Mesenchymal stem cell (in vitro differentiated cells and primary cell): ENCODE measurements at regions not wholly inside any gene's neighbourhood (a gene's known extent, or its start where the extent isn't known, plus 50 kb on each side); places are given as distances from the start of the nearest gene placed in this dataset.

ENCODE experiments used
- DNase-seq: peaks from one replicate; pipeline ENCODE4 v3.0.0-alpha.2; 2013
- H2AFZ ChIP-seq: one replicate; pipeline ENCODE4 v1.6.1; 2013; ENCODE audit warnings: low read depth, mild to moderate bottlenecking, control low read depth, inconsistent platforms, low read length, moderate library complexity
- H2AK5ac ChIP-seq: 2 replicates; pipeline ENCODE4 v1.6.1; 2013; ENCODE audit warnings: low read length, moderate library complexity, mild to moderate bottlenecking, inconsistent platforms; ENCODE audit not compliant: severe bottlenecking
- H2BK120ac ChIP-seq: one replicate; pipeline ENCODE4 v1.6.1; 2013; ENCODE audit warnings: low read depth, mild to moderate bottlenecking, inconsistent platforms, low read length, moderate library complexity
- H2BK12ac ChIP-seq, 2 experiments: one replicate each; pipeline ENCODE4 v1.6.1; 2013; ENCODE audit warnings: inconsistent platforms in 2 of 2, low read length in 2 of 2, mild to moderate bottlenecking in 2 of 2, moderate library complexity in 2 of 2, control low read depth in 1 of 2
- H2BK15ac ChIP-seq: one replicate; pipeline ENCODE4 v1.6.1; 2013; ENCODE audit warnings: mild to moderate bottlenecking, low read depth, inconsistent platforms; ENCODE audit not compliant: poor library complexity, severe bottlenecking
- H2BK5ac ChIP-seq: 2 replicates; pipeline ENCODE4 v1.6.1; 2013; ENCODE audit warnings: low read depth, mild to moderate bottlenecking, low read length, control low read depth, inconsistent platforms; ENCODE audit not compliant: poor library complexity, severe bottlenecking
- H3K14ac ChIP-seq, 2 experiments: one replicate each; pipeline ENCODE4 v1.6.1; 2013; ENCODE audit warnings: inconsistent platforms in 2 of 2, low read length in 2 of 2, control low read depth in 1 of 2, mild to moderate bottlenecking in 1 of 2, moderate library complexity in 1 of 2
- H3K18ac ChIP-seq, 2 experiments: one replicate each; pipeline ENCODE4 v1.6.1; 2013; ENCODE audit warnings: inconsistent platforms in 2 of 2, low read length in 2 of 2, control low read depth in 1 of 2, low read depth in 1 of 2, mild to moderate bottlenecking in 1 of 2
- H3K23ac ChIP-seq, 2 experiments: one replicate each; pipeline ENCODE4 v1.6.1; 2013; ENCODE audit warnings: inconsistent platforms in 2 of 2, low read length in 2 of 2, mild to moderate bottlenecking in 2 of 2, moderate library complexity in 2 of 2, control low read depth in 1 of 2
- H3K27ac ChIP-seq: 2 replicates; pipeline ENCODE4 v1.5.1; 2013; ENCODE audit warnings: mild to moderate bottlenecking, moderate library complexity, low read length, control low read depth, inconsistent platforms; ENCODE audit not compliant: poor library complexity, severe bottlenecking
- H3K27me3 ChIP-seq, 2 experiments: 2 replicates each; pipeline versions ENCODE4 v1.6.1 to v1.7.0; 2013; ENCODE audit warnings: low read length in 2 of 2, mild to moderate bottlenecking in 2 of 2, moderate library complexity in 2 of 2, control low read depth in 1 of 2, inconsistent platforms in 1 of 2; ENCODE audit not compliant: control insufficient read depth in 1 of 2, insufficient read depth in 1 of 2
- H3K36me3 ChIP-seq, 2 experiments: 2 replicates each; pipeline versions ENCODE4 v1.6.1 to v1.7.0; 2013; ENCODE audit warnings: low read length in 2 of 2, control low read depth in 1 of 2, inconsistent platforms in 1 of 2, low read depth in 1 of 2, mild to moderate bottlenecking in 1 of 2; ENCODE audit not compliant: insufficient read depth in 2 of 2, control insufficient read depth in 1 of 2
- H3K4ac ChIP-seq, 2 experiments: one replicate each; pipeline ENCODE4 v1.6.1; 2013; ENCODE audit warnings: inconsistent platforms in 2 of 2, low read length in 2 of 2, mild to moderate bottlenecking in 2 of 2, moderate library complexity in 2 of 2, control low read depth in 1 of 2, low read depth in 1 of 2
- H3K4me1 ChIP-seq: 2 replicates; pipeline ENCODE4 v1.6.1; 2013; ENCODE audit warnings: low read depth, low read length, control low read depth; ENCODE audit not compliant: control insufficient read depth, insufficient read depth
- H3K4me2 ChIP-seq: 2 replicates; pipeline ENCODE4 v1.6.1; 2013; ENCODE audit warnings: low read length, mild to moderate bottlenecking, inconsistent platforms; ENCODE audit not compliant: poor library complexity, severe bottlenecking
- H3K4me3 ChIP-seq, 2 experiments: 2 replicates each; pipeline versions ENCODE4 v1.5.1 to v1.7.0; 2013; ENCODE audit warnings: low read length in 2 of 2, mild to moderate bottlenecking in 2 of 2, control low read depth in 1 of 2, low read depth in 1 of 2; ENCODE audit not compliant: insufficient read depth in 1 of 2
- H3K79me1 ChIP-seq: replicated peaks from 2 replicates; pipeline ENCODE4 v1.6.1; 2013; ENCODE audit warnings: mild to moderate bottlenecking, control low read depth, low read length, inconsistent platforms; ENCODE audit not compliant: poor library complexity, severe bottlenecking
- H3K9ac ChIP-seq: 2 replicates; pipeline ENCODE4 v1.7.0; 2013; ENCODE audit warnings: mild to moderate bottlenecking, low read length, moderate library complexity
- H3K9me3 ChIP-seq: 2 replicates; pipeline ENCODE4 v1.7.0; 2013; ENCODE audit warnings: mild to moderate bottlenecking, low read length; ENCODE audit not compliant: control insufficient read depth
- H4K8ac ChIP-seq: one replicate; pipeline ENCODE4 v1.6.1; 2013; ENCODE audit warnings: inconsistent platforms, mild to moderate bottlenecking, low read length, moderate library complexity
- H4K91ac ChIP-seq: one replicate; pipeline ENCODE4 v1.6.1; 2013; ENCODE audit warnings: mild to moderate bottlenecking, low read length, inconsistent platforms
- WGBS: methylation state at CpG from one replicate; pipeline ENCODE4 v1.1.7; 2013; ENCODE audit warnings: mixed read lengths; 5-methylcytosine and 5-hydroxymethylcytosine counted together

GRCh38 chr1:102821707-102822106 is 286.6 kb downstream of the COL11A1 start:
- no peak overlapping the region for H3K23ac ChIP-seq
- no peak overlapping the region for H2AK5ac ChIP-seq
- no peaks in the 10 kb centered on the region for H3K9me3 ChIP-seq
- WGBS, result 100% methylated on average over 1 of the region's 1 CpG
- no peak overlapping the region for H4K8ac ChIP-seq
- H3K36me3 ChIP-seq, result no peaks in the 10 kb centered on the region
- no peak overlapping the region for H3K18ac ChIP-seq
- H3K27ac ChIP-seq, result no peak overlapping the region
- no peaks in the 10 kb centered on the region for H3K4me1 ChIP-seq
- H2BK5ac ChIP-seq, result no peak overlapping the region
- H4K91ac ChIP-seq, result no peak overlapping the region
- no peaks in the 10 kb centered on the region for H3K27me3 ChIP-seq
- H3K4ac ChIP-seq, result no peak overlapping the region
- H2AFZ ChIP-seq, result no peak overlapping the region
- DNase-seq, result no peak
- no peak overlapping the region for H3K4me3 ChIP-seq
- no peak overlapping the region for H3K4me2 ChIP-seq
- no peak overlapping the region for H3K9ac ChIP-seq
- no peak overlapping the region for H3K14ac ChIP-seq
- no peak overlapping the region for H2BK15ac ChIP-seq
- no peak overlapping the region for H2BK12ac ChIP-seq
- no peaks in the 10 kb centered on the region for H3K79me1 ChIP-seq
- no peak overlapping the region for H2BK120ac ChIP-seq

DNA sequence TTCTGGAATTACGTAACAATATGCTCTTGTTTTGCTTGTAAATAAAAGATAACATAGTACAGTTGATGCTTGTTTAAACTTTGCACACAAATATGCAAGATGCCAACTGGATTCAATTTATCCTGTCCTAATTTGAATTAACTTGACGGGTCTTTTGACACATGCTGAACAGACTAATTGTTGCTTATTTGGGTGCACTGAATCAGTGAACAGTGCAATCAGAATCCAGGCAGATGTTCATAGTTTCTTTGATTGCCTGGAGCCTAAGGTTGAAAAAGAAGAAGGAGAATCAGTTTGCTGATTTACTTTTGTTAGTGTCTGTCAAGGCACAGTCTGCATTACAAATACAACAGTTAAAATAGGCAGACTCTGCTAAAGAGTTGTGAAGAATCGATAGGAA is 307.9 kb downstream of the COL11A1 start:
- Histone ChIP-seq H3K18ac (no peak overlapping the region), H3K27ac (no peak overlapping the region), H2BK5ac (no peak overlapping the region), H3K27me3 (no peaks in the 10 kb centered on the region), H3K9me3 (no peaks in the 10 kb centered on the region), H4K8ac (no peak overlapping the region), H3K4me2 (no peak overlapping the region), H2AK5ac (no peak overlapping the region), H3K4me1 (no peaks in the 10 kb centered on the region), H2AFZ (no peak overlapping the region), H3K36me3 (no peaks in the 10 kb centered on the region), H2BK12ac (no peak overlapping the region), H2BK120ac (no peak overlapping the region), H4K91ac (no peak overlapping the region), H3K4me3 (no peak overlapping the region), H2BK15ac (no peak overlapping the region), H3K4ac (no peak overlapping the region), H3K23ac (no peak overlapping the region), H3K14ac (no peak overlapping the region), H3K9ac (no peak overlapping the region), H3K79me1 (no peaks in the 10 kb centered on the region)
- WGBS, result 89% methylated on average over 1 of the region's 3 CpGs
- peak; percentile 9 for DNase-seq

- Histone ChIP-seq H3K23ac (no peak overlapping the region), H4K91ac (no peak overlapping the region), H4K8ac (no peak overlapping the region), H2BK5ac (no peak overlapping the region), H3K9ac (no peak overlapping the region), H3K4ac (no peak overlapping the region), H3K27ac (no peak overlapping the region), H3K36me3 (no peaks in the 10 kb centered on the region), H2AK5ac (no peak overlapping the region), H3K4me3 (no peak overlapping the region), H3K14ac (no peak overlapping the region), H3K4me1 (no peaks in the 10 kb centered on the region), H3K79me1 (no peaks in the 10 kb centered on the region), H2BK12ac (no peak overlapping the region), H3K4me2 (no peak overlapping the region), H3K9me3 (no peaks in the 10 kb centered on the region), H3K18ac (no peak overlapping the region), H3K27me3 (no peaks in the 10 kb centered on the region), H2BK120ac (no peak overlapping the region), H2AFZ (no peak overlapping the region), H2BK15ac (no peak overlapping the region)
- peak; percentile 38 for DNase-seq
- WGBS, result 20% methylated on average over 1 of the region's 1 CpG
Observed at GRCh38 chr1:102799496-102799895, 308.8 kb downstream of the COL11A1 start.

GRCh38 chr1:102798718-102799117 is 309.6 kb downstream of the COL11A1 start:
- H3K4me1 ChIP-seq, result no peaks in the 10 kb centered on the region
- H3K27me3 ChIP-seq, result no peaks in the 10 kb centered on the region
- no peak overlapping the region for H3K23ac ChIP-seq
- H3K4me2 ChIP-seq, result no peak overlapping the region
- no peak overlapping the region for H3K9ac ChIP-seq
- no peaks in the 10 kb centered on the region for H3K36me3 ChIP-seq
- H3K27ac ChIP-seq, result no peak overlapping the region
- no peak overlapping the region for H3K18ac ChIP-seq
- no peaks in the 10 kb centered on the region for H3K9me3 ChIP-seq
- DNase-seq, result no peak
- H3K4ac ChIP-seq, result no peak overlapping the region
- no peak overlapping the region for H2BK120ac ChIP-seq
- no peaks in the 10 kb centered on the region for H3K79me1 ChIP-seq
- H2BK5ac ChIP-seq, result no peak overlapping the region
- no peak overlapping the region for H4K91ac ChIP-seq
- H2BK12ac ChIP-seq, result no peak overlapping the region
- H3K4me3 ChIP-seq, result no peak overlapping the region
- H3K14ac ChIP-seq, result no peak overlapping the region
- H2BK15ac ChIP-seq, result no peak overlapping the region
- H2AK5ac ChIP-seq, result no peak overlapping the region
- H2AFZ ChIP-seq, result no peak overlapping the region
- no peak overlapping the region for H4K8ac ChIP-seq
